ENCODE measurements at regions not wholly inside any gene's neighbourhood (a gene's known extent, or its start where the extent isn't known, plus 50 kb on each side); places are given as distances from the start of the nearest gene placed in this dataset.
"Not testable (repeated sequence)": the region's sequence is repeated elsewhere in the genome, so short reads cannot be mapped to it uniquely, and the experiment has no call there.

DNA sequence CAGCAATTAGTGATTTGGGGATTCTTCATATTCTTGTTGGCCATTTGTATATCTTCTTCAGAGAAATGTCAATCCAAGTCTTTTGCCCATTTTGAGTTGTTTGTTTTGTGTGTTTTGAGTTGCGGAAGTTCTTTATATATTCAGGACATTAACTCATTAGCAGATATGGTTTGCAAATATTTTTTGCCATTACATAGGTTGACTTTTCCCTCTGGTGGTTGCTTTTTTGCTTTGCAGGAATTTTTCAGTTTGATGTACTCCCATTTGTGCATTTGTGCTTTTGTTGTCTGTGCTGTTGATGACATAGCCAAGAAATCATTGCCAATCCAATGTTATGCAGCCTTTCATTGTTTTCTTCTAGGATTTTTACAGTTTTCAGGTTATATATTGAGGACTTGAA is 63.6 kb upstream of the DNAJC1 start:
- Histone ChIP-seq H3K4me3 (ENCODE audit: low read depth, low read length) (no peak overlapping the region), H3K27ac (no peak overlapping the region), H3K9me3 (ENCODE audit: control insufficient read depth, low read length) (peaks cover 6% of the 10 kb centered on the region), H3K36me3 (ENCODE audit: control insufficient read depth, insufficient read depth, low read length) (no peaks in the 10 kb centered on the region), H3K4me1 (no peaks in the 10 kb centered on the region), H3K79me2 (no peaks in the 10 kb centered on the region), H3K9ac (no peak overlapping the region), H2AFZ (no peak overlapping the region), H3K4me2 (ENCODE audit: low read length) (no peak overlapping the region), H3K27me3 (ENCODE audit: control insufficient read depth, insufficient read depth, low read length) (no peaks in the 10 kb centered on the region)
- TF ChIP-seq, protein P1, sequence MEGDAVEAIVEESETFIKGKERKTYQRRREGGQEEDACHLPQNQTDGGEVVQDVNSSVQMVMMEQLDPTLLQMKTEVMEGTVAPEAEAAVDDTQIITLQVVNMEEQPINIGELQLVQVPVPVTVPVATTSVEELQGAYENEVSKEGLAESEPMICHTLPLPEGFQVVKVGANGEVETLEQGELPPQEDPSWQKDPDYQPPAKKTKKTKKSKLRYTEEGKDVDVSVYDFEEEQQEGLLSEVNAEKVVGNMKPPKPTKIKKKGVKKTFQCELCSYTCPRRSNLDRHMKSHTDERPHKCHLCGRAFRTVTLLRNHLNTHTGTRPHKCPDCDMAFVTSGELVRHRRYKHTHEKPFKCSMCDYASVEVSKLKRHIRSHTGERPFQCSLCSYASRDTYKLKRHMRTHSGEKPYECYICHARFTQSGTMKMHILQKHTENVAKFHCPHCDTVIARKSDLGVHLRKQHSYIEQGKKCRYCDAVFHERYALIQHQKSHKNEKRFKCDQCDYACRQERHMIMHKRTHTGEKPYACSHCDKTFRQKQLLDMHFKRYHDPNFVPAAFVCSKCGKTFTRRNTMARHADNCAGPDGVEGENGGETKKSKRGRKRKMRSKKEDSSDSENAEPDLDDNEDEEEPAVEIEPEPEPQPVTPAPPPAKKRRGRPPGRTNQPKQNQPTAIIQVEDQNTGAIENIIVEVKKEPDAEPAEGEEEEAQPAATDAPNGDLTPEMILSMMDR (IDR thresholded peaks at IDR 0.05), result no peak

DNA sequence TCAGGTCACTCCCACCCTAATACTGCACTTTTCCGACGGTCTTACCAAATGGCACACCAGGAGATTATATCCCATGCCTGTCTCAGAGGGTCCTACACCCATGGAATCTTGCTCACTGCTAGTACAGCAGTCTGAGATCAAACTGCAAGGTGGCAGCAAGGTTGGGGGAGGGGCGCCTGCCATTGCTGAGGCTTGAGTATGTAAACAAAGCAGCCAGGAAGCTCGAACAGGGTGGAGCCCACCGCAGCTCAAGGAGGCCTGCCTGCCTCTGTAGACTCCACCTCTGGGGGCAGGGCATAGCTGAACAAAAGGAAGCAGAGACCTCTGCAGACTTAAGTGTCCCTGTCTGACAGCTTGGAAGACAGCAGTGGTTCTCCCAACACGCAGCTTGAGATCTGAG is 57.5 kb upstream of the DNAJC1 start:
- H3K4me1 ChIP-seq; H3K79me2 ChIP-seq; H3K9ac ChIP-seq; H3K9me3 ChIP-seq (ENCODE audit: control insufficient read depth, low read length); H3K36me3 ChIP-seq (ENCODE audit: control insufficient read depth, insufficient read depth, low read length); H3K27ac ChIP-seq; H3K4me3 ChIP-seq (ENCODE audit: low read depth, low read length); H3K4me2 ChIP-seq (ENCODE audit: low read length); H3K27me3 ChIP-seq (ENCODE audit: control insufficient read depth, insufficient read depth, low read length); H2AFZ ChIP-seq: not testable (repeated sequence)

DNA sequence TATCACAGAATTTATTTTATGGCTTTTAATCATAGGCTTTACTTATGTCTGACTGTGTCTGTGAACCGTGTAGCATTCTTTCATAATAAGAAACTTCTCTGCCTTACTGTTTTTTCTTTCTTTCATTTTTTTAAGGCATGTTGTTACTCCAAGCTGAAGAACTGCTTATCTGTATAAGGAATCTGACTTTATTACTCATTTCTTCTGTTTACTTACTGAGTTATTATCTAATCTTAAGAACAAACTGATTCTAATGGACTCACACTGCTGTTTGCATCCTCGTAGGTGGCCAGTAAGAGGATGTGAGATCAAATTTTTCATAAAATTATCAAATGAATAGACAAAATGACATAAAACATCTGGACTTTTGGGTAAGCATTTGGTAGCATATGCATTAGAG is 54.7 kb upstream of the DNAJC1 start:
- no peaks in the 10 kb centered on the region for H3K79me2 ChIP-seq
- TF ChIP-seq, protein P1 (IDR thresholded peaks at IDR 0.05), result no peak
- no peak overlapping the region for H2AFZ ChIP-seq
- no peak overlapping the region for H3K27ac ChIP-seq
- H3K4me3 ChIP-seq (ENCODE audit: low read depth, low read length), result no peak overlapping the region
- H3K9ac ChIP-seq, result no peak overlapping the region
- no peak overlapping the region for H3K4me2 ChIP-seq (ENCODE audit: low read length)
- H3K4me1 ChIP-seq, result no peaks in the 10 kb centered on the region
- H3K36me3 ChIP-seq (ENCODE audit: control insufficient read depth, insufficient read depth, low read length), result no peaks in the 10 kb centered on the region
- no peaks in the 10 kb centered on the region for H3K9me3 ChIP-seq (ENCODE audit: control insufficient read depth, low read length)
- no peaks in the 10 kb centered on the region for H3K27me3 ChIP-seq (ENCODE audit: control insufficient read depth, insufficient read depth, low read length)

DNA sequence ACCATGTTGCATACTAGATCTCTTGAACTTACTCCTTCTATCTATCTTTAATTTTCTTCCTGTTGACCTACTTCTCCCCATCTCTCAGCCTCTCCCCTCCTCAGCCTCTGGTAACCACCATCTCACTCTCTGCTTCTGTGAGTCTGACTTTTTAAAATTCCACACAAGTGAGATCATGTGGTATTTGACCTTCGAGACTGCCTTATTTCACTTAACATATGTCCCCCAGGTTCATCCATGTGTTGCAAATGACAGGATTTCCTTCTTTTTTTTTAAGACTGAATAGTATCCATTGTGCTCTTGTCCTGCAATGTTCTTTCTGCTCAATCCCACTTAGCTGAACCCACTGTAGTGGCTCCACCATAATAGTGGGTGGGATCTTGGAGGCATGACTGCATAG is 51.4 kb upstream of the DNAJC1 start:
- no peaks in the 10 kb centered on the region for H3K36me3 ChIP-seq (ENCODE audit: control insufficient read depth, insufficient read depth, low read length)
- H3K27ac ChIP-seq, result no peak overlapping the region
- no peaks in the 10 kb centered on the region for H3K9me3 ChIP-seq (ENCODE audit: control insufficient read depth, low read length)
- no peak overlapping the region for H3K4me2 ChIP-seq (ENCODE audit: low read length)
- TF ChIP-seq, protein P1 (IDR thresholded peaks at IDR 0.05), result no peak
- no peaks in the 10 kb centered on the region for H3K79me2 ChIP-seq
- H3K4me3 ChIP-seq (ENCODE audit: low read depth, low read length), result no peak overlapping the region
- no peak overlapping the region for H3K9ac ChIP-seq
- H3K4me1 ChIP-seq, result no peaks in the 10 kb centered on the region
- H2AFZ ChIP-seq, result no peak overlapping the region
- no peaks in the 10 kb centered on the region for H3K27me3 ChIP-seq (ENCODE audit: control insufficient read depth, insufficient read depth, low read length)
